Caki2 (cell line): ENCODE measurements at regions not wholly inside any gene's neighbourhood (a gene's known extent, or its start where the extent isn't known, plus 50 kb on each side); places are given as distances from the start of the nearest gene placed in this dataset.

Experiments
- DNase-seq: peaks from one replicate; pipeline ENCODE4 v3.0.0-alpha.2; 2015; ENCODE audit warnings: low read depth
- in situ Hi-C: cut with HindIII; loops from 2 replicates; pipeline ENCODE4 v1.10.0; 2016; ENCODE audit warnings: low sequenced_read_pairs, low pct_unique_long_range_greater_than_20kb, mixed read lengths

- in situ Hi-C loops = no loop called here
- no peak for DNase-seq
These were observed 358.9 kb downstream of the TNS1 start for GRCh38 chr2:217643789-217644301.

GRCh38 chr2:217642944-217643343, 359.9 kb downstream of the TNS1 start:
- in situ Hi-C loops = no loop called here
- DNase-seq = no peak

GRCh38 chr2:217641960-217642359, 360.8 kb downstream of the TNS1 start:
- DNase-seq = no peak
- in situ Hi-C loops = no loop called here

GRCh38 chr2:217639481-217639880, 363.3 kb downstream of the TNS1 start:
- in situ Hi-C loops = no loop called here
- DNase-seq = no peak

- in situ Hi-C loops = no loop called here
- DNase-seq = no peak
These were observed 364.3 kb downstream of the TNS1 start for GRCh38 chr2:217638533-217638932.

- DNase-seq = no peak
- in situ Hi-C loops = no loop called here
These were observed 364.8 kb downstream of the TNS1 start for GRCh38 chr2:217638031-217638430.

- no peak for DNase-seq
- in situ Hi-C loops = no loop called here
These were observed 365.7 kb downstream of the TNS1 start for GRCh38 chr2:217636991-217637561.

- DNase-seq = no peak
- in situ Hi-C loops = no loop called here
These were observed 366.2 kb downstream of the TNS1 start for GRCh38 chr2:217636578-217636977.

GRCh38 chr2:217634871-217635270, 367.9 kb downstream of the TNS1 start:
- in situ Hi-C loops = no loop called here
- DNase-seq = no peak

GRCh38 chr2:217632043-217632442, 370.8 kb downstream of the TNS1 start:
- no peak for DNase-seq
- in situ Hi-C loops = no loop called here

- DNase-seq = no peak
- in situ Hi-C loops = no loop called here
These were observed 371.7 kb downstream of the TNS1 start for GRCh38 chr2:217631115-217631514.

GRCh38 chr2:217629347-217629746, 373.4 kb downstream of the TNS1 start:
- in situ Hi-C loops = no loop called here
- no peak for DNase-seq

- DNase-seq = no peak
- in situ Hi-C loops = no loop called here
These were observed 374.7 kb downstream of the TNS1 start for GRCh38 chr2:217628061-217628460.

- no peak for DNase-seq
- in situ Hi-C loops = no loop called here
These were observed 375.9 kb downstream of the TNS1 start for GRCh38 chr2:217626926-217627325.

GRCh38 chr2:217625557-217626169, 377.1 kb downstream of the TNS1 start:
- in situ Hi-C loops = no loop called here
- no peak for DNase-seq

GRCh38 chr2:217623281-217623912, 379.4 kb downstream of the TNS1 start:
- no peak for DNase-seq
- in situ Hi-C loops = no loop called here

- DNase-seq = peak; percentile 20
- in situ Hi-C loops = no loop called here
These were observed 380.4 kb downstream of the TNS1 start for GRCh38 chr2:217622205-217623060.

GRCh38 chr2:217621391-217621801, 381.4 kb downstream of the TNS1 start:
- in situ Hi-C loops = no loop called here
- DNase-seq = no peak

- in situ Hi-C loops = no loop called here
- DNase-seq = no peak
These were observed 384.1 kb downstream of the TNS1 start for GRCh38 chr2:217618744-217619143.
